Fibroblast of skin of back (primary cell): ENCODE measurements at regions not wholly inside any gene's neighbourhood (a gene's known extent, or its start where the extent isn't known, plus 50 kb on each side); places are given as distances from the start of the nearest gene placed in this dataset.

ENCODE experiments used
- DNase-seq: peaks from one replicate; pipeline ENCODE4 v3.0.0-alpha.2; 2013

DNA sequence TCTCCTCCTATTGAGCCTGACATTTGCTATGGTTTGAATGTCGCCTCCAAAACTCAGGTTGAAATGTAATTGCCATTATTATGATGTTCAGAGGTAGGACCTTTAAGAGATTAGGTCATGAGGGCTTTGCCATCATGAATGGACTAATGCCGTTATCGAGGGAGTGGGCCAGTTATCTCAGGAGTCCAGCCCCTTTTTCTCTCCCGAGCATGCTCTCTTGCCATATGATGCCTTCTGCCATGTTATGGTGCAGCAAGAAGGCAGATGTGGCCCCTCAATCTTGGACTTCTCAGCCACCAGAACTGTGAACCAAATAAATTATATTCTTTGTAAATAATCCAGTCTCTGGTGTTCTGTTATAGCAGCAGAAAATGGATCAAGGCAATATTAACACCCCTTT lies 323.5 kb downstream of the RRAGC start:
- DNase-seq = no peak

DNA sequence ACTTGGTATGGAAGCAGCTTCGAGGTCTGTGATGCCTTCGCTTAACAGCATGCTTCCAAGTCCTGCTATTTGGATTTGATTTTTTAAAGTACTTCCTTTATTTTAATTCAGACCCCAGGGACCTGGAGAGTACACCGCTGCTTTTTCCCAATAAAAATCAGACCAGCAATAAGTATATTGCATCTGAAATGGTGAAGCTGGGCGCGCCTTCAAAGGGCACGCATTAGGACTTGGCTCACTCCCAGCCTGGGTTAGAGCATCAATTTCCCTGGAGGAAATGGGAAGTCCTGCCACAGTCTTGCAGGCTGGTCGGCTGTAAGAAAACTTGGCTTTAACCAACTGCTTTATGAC lies 325.1 kb downstream of the RRAGC start:
- DNase-seq = no peak

DNA sequence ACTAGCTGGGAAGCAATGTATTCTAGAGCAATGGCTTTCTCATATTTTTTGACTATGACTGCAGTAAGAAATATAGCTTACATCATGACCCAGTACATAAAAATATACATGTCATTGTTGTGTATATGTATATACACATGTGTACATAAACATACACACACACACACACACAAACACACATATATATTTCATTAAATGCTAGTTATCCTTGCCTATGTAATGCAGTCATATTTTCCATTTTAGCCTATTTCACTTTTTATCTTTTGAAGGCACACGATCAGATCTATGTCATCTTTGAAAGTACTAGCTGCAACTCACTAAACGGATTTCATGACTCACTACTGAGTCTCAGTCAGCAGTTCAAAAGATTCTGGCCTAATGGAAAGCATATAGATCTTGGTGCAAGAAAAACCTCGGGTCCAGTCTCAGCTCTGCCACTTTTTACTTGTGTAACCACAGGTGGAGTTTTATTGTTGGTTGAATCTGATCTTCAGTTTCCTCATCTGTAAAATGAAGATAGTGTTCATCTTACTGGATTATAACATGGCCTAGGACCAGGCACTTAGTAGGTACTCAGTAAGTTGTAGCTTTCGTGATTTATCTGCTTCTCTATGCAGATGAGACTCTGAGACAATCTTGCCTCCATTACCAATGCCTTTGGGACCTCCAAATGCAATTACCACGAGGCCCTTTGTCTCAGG lies 325.6 kb downstream of the RRAGC start:
- no peak for DNase-seq

DNA sequence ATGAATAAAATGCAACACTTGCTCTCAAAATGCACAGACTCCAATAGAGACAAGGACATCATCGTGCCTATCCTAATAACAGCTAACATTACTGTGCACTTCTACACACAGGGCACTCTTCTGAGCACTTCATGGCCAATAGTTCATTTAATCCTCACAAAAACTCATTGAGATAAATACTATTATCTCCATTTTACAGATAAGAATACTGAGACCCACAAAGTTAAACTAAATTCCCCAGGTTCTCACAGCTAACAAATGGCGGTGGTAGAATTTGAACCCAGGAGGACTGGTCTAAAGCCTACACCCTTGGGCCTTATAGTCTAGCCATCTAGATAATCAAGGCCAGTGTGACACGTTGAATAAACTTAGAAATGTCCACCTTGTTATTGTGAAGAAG lies 328.6 kb downstream of the RRAGC start:
- DNase-seq = no peak

DNA sequence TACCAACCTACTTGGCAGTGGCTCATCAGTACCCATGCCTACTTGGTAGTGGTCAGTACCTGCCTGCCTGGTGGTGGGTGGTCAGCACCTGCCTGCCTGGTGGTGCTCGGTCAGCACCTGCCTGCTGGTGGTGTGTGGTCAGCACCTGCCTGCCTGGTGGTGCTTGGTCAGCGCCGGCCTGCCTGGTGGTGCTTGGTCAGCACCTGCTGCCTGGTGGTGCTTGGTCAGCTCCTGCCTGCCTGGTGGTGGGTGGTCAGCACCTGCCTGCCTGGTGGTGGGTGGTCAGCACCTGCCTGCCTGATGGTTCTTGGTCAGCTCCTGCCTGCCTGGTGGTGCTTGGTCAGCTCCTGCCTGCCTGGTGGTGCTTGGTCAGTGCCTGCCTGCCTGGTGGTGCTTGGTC lies 329.6 kb downstream of the RRAGC start:
- DNase-seq = no peak

DNA sequence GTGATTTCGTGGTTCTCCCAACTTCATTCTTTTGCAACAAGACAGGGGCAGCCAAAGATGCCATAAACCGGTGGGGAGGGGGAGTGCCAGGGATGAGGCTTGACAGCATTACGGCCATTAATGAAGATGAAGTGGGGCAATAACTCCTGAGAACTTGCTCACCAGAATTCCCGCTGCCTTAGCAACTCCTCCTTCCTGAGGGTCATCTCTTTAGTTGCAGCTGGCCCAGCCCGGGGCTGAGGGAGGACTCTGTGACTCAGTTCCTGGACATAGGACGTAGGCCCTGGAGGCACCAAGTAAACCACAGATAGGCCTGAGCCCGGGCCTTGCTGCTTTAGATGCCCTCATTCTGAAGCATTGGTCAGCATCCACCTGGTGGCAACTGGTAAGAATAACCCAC lies 330.2 kb downstream of the RRAGC start:
- DNase-seq = no peak

DNA sequence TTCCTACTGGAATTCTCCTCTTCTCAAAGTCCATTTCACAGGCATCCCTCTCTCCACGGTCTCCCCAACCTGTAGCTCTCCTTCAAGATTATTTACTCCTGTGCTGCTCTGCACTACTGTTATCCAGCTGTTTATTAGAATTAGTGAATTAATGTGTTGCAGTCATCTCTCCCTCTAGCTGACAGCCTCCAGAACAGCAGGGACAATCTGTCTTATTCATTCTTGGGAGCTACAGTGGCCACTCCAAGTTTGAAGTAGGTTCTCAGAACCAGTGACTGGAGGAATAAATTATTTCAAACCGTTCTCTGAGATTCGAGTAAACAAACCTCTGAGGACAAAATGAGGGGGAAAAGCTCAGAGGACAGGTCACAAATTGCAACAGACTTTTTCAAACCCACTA lies 330.9 kb downstream of the RRAGC start:
- no peak for DNase-seq

DNA sequence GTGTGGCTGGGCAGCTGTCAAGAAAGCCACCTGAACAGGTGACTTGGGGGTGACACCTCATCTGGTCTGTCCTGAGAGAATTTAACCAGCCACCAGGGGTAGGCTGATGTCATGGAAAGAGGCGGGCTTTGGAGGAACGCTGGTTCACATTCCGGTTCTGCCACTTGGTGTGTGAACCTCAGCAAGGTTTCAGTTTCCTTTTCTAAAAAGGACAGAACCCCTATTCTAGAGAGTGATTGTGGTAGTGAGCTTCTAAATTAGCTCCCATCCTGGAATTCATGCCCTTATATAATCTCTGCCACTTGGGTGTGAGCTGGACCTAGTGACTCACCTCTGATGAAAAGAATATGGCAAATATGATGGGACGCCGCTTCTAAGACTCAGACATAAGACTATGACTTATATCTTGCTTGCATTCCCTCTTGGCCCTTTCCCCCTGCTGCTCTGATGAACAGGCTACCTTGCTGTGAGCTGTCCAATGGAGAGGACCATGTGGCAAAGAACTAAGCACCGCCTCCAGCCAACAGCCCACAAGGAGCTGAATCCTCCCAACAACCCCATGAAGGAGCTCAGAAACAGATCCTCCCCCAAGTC lies 332.1 kb downstream of the RRAGC start:
- DNase-seq = no peak

DNA sequence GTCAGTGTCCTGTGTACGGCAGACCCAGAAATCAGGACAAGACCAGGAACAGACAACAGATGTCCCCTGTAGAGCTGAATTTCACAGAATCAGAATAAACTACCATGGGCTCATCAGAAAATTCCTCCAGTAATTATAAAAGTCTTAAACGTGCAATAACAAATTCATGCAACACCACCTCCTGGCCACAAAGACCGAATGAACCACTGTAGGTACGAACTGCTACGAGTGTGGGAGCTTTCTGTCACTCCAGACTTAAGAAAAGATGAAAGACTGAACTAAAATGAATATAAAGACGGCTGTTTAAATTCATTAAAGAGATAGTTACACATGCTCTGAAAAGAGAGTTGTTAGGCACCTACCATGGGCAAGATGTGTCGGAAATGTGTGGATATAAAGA lies 333.5 kb downstream of the RRAGC start:
- DNase-seq = no peak

DNA sequence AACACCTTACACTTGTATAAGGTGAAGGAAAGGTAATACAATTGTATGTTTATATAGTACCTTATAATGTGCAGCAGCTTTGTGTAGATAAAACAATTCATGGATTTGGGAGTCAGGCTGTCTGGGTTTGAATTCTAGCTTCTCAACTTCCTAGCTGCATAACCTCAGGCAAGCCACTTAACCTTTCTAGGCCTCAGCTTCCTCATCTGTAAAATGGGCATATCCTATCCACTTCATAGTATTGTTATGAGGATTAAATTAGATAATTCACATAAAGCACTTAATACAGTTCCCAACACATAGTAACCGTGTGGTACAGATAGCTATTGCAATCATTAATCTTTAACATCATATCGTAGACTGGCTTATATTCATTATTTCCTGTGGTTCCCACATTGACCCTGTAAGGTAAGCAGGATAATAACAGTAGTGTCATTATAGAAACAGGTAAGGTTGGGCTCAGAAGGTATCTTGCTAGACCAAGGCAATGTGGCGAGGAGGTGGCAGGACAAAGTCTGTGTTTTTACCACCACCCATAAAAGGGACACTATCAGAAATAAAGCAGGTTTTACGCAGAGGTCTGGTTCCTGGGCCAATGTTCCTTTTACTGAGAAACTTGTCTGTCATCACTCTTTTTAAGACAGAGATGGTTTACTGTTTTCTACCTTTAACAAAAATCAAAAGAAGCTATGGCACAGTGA lies 334.1 kb downstream of the RRAGC start:
- no peak for DNase-seq

DNA sequence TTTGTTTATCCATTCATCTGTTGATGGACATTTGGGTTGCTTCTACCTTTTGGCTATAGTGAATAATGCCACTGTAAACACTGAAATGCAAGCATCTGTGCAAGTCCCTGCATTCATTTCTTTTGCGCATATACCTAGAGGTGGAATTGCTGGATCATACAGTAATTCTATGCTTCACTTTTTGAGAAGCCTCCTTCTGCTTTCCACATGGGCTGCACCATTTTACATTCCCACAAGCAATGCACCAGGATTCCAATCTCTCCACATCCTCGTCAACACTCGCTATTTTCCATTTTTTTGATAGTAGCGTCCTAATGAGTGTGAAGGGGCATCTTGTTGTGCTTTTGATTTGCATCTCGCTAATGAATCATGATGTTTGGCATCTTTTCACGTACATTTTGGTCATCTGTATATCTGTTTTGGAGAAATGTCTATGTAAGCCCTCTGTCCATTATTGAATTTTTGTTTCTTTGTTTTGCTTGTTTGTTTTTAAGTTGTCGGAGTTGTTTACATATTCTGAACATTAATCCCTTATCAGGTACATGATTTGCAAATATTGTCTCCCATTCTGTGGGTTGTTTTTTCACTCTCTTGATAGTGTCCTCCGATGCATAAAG lies 335.4 kb downstream of the RRAGC start:
- no peak for DNase-seq

DNA sequence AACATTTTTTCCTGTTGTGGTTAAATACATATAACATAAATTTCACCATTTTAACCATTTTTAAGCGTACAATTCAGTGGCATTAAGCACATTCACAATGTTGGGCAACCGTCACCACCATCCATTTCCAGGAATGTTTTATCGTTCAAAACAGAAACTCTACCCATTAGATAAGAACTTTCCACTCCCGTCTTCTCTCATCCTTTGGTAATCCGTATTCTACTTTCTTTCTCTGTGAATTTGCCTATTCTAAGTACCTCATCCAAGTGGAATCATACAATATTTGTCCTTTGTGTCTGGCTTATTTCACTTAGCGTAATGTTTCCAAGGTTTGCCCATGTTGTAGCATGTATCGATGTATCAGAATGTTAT lies 336.0 kb downstream of the RRAGC start:
- no peak for DNase-seq

DNA sequence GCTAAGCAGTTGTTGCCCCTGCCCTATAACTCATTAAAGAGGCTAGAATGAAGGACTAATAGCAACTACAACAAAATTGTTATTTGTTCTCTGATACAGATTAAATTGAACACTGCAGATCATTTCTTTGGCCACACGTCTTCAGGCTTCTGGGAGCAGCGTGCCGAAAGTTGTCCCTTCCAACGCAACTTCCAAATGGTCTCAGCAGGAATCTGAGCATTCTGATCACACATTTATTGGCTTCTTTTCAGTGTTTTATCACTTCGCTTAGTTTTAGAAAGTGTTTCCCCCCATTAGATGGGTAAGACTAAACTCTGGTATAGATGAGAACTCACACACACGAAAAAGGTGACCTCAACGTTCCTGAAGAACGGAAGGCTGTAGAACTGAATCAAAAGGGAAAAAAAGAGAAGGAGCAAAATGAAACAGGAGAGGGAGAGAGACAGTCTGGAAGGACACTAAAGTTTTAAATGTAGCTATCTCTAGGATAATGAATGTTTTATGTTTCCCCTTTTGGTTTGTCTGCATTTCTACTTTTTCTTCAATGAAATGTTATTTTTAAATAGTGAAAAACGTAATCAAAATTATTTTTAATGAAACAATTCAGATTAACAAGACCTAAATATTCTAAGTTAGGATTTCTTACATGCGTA lies 336.5 kb downstream of the RRAGC start:
- no peak for DNase-seq

DNA sequence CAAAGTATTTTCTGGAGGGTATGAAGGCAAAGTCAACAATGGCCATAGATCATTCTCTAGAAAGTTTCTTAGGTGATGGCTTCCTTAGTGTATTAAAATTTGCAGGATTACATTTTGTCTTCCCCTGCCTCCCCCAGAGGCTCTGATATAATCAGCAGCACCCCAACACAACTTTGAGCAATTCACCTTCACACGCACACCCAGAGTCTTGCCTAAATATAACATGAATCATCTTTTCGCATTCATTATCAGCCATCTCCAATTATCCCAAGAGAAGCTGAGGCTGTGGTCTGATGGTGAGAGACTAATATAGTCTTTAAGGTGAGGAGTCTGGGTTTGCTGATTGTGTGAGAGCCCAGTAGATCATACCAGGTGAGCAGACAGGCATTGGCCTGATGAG lies 343.0 kb downstream of the RRAGC start:
- no peak for DNase-seq

DNA sequence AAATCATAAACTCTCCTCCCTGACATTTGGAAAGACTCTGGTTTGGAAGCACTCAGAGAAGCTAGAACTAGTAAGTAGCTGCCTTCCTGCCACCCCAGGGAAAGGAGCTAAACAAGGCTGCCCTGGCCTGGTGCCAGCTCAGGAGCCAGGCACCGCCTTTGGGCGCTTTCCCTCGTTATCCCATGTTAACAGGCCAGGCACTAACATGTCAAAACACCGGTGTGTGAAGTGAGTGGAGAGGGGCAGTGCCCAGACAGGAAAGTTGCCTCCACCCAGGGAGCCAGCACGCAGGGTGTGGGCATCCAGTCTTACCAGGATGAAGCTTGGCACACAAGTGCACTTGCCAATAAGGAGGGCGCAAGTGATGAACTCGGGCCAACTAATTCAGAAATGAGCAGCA lies 346.8 kb downstream of the RRAGC start:
- DNase-seq = no peak

DNA sequence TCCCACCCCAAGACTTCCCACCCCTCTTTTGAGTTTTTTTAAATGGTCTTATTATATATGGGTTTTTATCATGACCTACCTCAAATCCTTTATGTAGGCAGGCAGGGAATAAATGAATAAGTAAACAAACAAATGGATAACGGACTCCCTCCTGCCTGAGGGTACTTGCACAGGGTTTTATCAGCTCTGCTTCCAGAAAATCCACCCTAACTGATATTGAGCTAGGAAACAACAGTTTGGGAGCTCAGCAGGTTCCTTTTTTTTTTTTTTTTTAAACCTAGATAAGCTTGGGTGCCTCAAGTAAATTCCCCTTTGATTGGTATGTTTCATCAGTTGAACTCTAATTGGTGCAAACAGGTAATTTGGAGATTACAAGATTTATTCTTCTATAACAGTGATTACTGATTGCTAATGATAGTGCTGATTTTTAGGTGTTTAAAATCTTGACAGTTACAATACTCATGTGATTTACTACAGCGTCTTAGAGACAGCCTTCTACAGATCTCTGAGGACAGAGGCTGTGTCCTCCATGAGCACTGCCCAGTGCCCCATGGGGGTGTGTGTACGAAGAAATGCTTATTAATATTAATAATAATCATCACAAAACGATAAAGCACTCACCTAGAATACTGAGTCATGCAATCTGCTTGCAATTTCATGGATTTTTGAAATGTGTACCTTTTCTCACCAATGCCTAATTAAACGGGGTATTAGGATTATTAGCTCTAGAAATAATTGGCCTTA lies 347.4 kb downstream of the RRAGC start:
- no peak for DNase-seq

DNA sequence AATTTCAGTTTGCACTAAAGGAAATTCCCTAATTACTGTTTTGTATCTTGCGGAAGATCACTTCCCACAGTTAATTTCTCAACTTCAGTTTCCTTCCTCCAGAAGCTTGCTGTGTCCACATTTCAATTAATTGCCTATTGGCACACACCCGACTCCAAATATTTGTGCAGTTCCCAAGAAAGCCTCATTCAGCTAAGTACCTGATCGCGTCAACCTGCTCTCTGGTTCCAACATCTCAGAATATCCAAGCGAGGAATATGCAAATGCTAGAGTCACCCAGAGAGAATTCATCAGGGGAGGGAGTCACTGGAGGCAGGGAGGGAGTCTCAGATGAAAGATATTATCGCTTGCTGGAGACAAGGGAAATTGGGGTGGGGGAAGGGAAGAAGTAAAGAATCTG lies 351.3 kb downstream of the RRAGC start:
- DNase-seq = no peak

DNA sequence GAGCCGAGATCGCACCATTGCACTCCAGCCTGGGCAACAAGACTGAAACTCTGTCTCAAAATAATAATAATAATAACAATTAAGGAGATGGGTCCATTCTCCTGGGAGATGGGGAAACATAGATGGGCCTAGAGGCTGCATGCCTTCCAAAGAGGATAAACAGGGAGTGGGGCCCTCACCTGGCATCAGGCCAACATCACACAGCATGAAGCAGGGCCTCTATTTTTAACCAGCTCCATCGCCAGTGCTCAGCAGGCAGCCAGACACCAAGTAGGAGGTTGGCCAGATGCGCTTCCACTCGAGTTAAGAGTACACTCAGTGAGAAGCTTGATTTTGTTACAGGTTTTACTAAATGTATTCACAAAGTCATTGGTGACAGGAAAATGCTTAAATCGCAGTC lies 352.0 kb downstream of the RRAGC start:
- no peak for DNase-seq

DNA sequence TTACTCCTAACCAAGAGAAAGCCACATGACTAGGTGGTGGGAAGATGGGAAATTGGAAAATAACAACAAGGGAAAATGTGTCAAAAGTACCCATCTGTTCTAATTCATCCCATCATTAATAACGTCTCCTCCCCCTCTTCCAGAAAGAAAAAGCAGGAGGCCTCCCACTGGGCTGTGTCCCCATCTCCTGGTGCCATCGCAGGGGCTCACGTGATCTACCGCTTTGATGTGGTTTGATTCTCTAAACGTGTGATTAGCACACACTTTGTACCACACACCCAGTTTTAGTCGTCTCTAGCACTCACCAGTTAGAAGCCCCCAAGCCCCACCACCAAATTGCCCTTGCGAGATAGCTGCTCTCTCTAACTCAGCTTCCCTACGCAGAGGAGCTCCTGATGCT lies 353.6 kb downstream of the RRAGC start:
- DNase-seq = no peak

DNA sequence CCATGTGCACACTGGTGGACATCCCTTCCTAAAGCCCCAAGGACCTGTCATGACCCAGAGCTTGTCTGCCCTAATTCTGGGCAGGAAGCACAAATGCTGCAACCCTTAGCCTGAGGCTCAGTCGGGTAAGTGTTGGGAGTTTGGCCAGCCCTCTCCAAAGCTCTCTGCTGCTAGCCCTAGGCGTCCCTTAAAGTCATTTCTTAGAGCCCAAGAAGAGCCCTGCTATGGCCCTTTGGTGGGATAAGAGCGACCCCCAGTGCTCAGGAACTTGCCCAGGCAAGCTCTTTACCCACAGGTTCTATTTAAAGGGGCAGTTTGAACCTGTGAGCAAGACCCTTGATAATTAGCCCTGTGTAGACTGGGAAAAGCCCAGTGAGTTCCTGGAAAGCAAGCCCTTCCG lies 356.8 kb downstream of the RRAGC start:
- DNase-seq = peak; percentile 17

DNA sequence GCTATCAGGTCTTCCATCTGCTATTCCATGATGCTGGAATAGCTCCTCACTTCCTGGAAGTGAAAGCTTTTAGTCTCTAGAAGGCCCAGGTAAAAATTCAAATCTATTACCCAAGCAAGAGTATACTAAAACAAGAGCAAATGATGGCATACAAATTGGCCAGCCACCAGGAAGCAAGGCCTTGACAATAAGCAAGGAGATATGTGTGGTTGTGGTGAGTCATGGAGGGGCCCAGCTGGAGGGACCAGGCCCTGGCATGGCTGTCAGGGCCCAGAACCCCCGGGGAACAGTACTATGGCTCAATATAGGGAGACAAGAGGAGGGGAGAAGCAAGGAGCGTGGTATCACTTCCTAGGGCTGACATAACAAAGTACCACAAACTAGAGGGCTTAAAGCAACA lies 358.7 kb downstream of the RRAGC start:
- DNase-seq = peak; percentile 17

DNA sequence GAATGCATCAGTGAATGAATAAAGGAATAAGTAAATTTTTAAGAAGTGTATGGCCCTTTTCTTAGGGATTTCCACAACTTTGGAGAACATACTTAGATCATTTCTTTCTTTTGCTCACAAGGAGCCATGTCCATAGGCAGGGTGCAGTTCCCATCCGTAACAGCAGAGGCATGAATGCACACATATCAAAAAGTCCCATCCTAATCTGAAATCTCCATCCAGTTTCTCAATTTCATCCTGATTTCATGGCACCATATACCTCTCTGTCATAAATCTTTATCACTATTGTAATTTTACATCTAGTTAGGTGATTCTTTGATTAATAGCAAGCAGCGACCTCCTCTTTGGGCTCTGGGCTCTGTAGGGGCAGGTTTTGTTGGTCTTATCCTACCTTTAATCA lies 359.2 kb downstream of the RRAGC start:
- no peak for DNase-seq

DNA sequence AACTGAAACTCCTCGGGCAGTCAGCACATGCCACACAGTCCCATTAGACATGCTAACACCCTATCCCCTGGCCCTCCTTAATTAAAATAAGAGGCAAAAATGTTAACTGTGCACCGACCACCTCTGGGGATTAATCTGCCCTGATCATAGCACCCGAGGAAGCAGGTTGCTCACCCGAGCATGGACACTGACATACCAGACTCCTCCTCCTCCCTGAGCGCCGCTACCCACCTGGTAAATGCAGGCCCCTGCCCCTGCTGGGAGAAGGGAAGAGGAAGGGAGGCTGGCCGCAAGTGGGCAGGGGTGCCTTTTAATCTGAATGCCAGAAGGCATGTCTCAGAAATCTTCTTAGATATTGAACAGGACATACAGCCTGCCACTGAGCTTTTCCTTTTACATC lies 360.9 kb downstream of the RRAGC start:
- no peak for DNase-seq
